Body of pancreas (tissue), 4 donors: ENCODE measurements at regions not wholly inside any gene's neighbourhood (a gene's known extent, or its start where the extent isn't known, plus 50 kb on each side); places are given as distances from the start of the nearest gene placed in this dataset.
"Not testable (repeated sequence)": the region's sequence is repeated elsewhere in the genome, so short reads cannot be mapped to it uniquely, and the experiment has no call there.

Experiments
- ATAC-seq: fragments of 150-250 bp; one replicate; pipeline ENCODE4 v1.9.1; 2016
- DNase-seq, 4 donors: peaks; one replicate each; pipeline ENCODE4 v3.0.0-alpha.2; 2019
- H3K27ac ChIP-seq, 4 donors: fragments of 200-600 bp; sonication (generic); 1 replicate in 3 of 4; 2 replicates in 1 of 4; pipeline versions ENCODE4 v1.5.1 to v1.6.1; 2016 to 2019; ENCODE audit warnings: mild to moderate bottlenecking in 1 of 4, mixed read lengths in 1 of 4, moderate library complexity in 1 of 4
- H3K27me3 ChIP-seq, 2 donors: fragments of 200-600 bp; sonication (generic); one replicate each; pipeline ENCODE4 v1.6.0; 2016; ENCODE audit warnings: mild to moderate bottlenecking in 1 of 2
- H3K36me3 ChIP-seq, 2 donors: fragments of 200-600 bp; sonication (generic); replicated peaks in 1 of 2; 2 replicates each; pipeline ENCODE4 v1.5.1; 2016; ENCODE audit warnings: low read depth in 2 of 2; ENCODE audit not compliant: insufficient read depth in 1 of 2
- H3K4me1 ChIP-seq: fragments of 200-600 bp; sonication (generic); one replicate; pipeline ENCODE4 v1.6.0; 2016
- H3K4me3 ChIP-seq, 2 donors: fragments of 200-600 bp; sonication (generic); 1 replicate in 1 of 2; 2 replicates in 1 of 2; pipeline ENCODE4 v1.5.1; 2016 to 2019
- H3K9me3 ChIP-seq, 3 donors: fragments of 200-600 bp; sonication (generic); 1 replicate in 2 of 3; 2 replicates in 1 of 3; pipeline ENCODE4 v1.5.1; 2016
- CTCF ChIP-seq, 7 experiments: fragments of 450-650 bp in 4 of 7; fragments of 200-600 bp in 3 of 7; sonication (generic) in 3 of 7; IDR thresholded peaks; one replicate each; pipeline ENCODE4 v1.5.1; 2016 to 2019; ENCODE audit warnings: antibody characterized with exemption in 7 of 7
- POLR2A ChIP-seq, 3 donors: fragments of 450-650 bp; IDR thresholded peaks; one replicate each; pipeline ENCODE4 v1.6.1; 2016; ENCODE audit warnings: antibody characterized with exemption in 3 of 3, mild to moderate bottlenecking in 2 of 3
- WGBS, 2 donors: methylation state at CpG; one replicate each; pipeline ENCODE4 v1.1.5; 2017; 5-methylcytosine and 5-hydroxymethylcytosine counted together
- intact Hi-C: fragments of 100-400 bp; cut with DNase I; formaldehyde crosslinking; loops from one replicate; pipeline ENCODE4 v1.15.1; 2023

GRCh38 chr13:22893204-22893603 lies 287.6 kb upstream of the SGCG start:
- TF ChIP-seq CTCF (IDR thresholded peaks at IDR 0.05) = no peak
- no peak for TF ChIP-seq POLR2A (IDR thresholded peaks at IDR 0.05)
- DNase-seq = no peak
- H3K4me1 ChIP-seq = no peaks in the 10 kb centered on the region
- H3K27me3 ChIP-seq = no peaks in the 10 kb centered on the region
- intact Hi-C loops = no loop called here
- H3K36me3 ChIP-seq = no peaks in the 10 kb centered on the region
- H3K9me3 ChIP-seq = peaks cover 0 to 2% (median 0%) of the 10 kb centered on the region in 3 donors
- H3K27ac ChIP-seq = no peak overlapping the region
- WGBS, 2 donors = 37 to 42% methylated on average over 4 of the region's 4 CpGs
- ATAC-seq = no peak
- H3K4me3 ChIP-seq = no peak overlapping the region

GRCh38 chr13:22893777-22894176 lies 287.0 kb upstream of the SGCG start:
- intact Hi-C loops = no loop called here

GRCh38 chr13:22897571-22898314 lies 283.0 kb upstream of the SGCG start:
- Histone ChIP-seq H3K4me3 (no peak overlapping the region), H3K4me1 (no peaks in the 10 kb centered on the region), H3K27ac (no peak overlapping the region), H3K27me3 (no peaks in the 10 kb centered on the region), H3K36me3 (no peaks in the 10 kb centered on the region), H3K9me3 (no peaks in the 10 kb centered on the region)
- intact Hi-C loops = no loop called here
- no peak for DNase-seq
- 76 to 83% methylated on average over 33 to 37 of the region's 39 CpGs for WGBS, 2 donors
- TF ChIP-seq POLR2A (IDR thresholded peaks at IDR 0.05) (no peak), CTCF (IDR thresholded peaks at IDR 0.05) (no peak)
- no peak for ATAC-seq

More at GRCh38 chr13:22893777-22894176, 287.0 kb upstream of the SGCG start:
- H3K27ac ChIP-seq = no peak overlapping the region
- no peaks in the 10 kb centered on the region for H3K4me1 ChIP-seq
- H3K27me3 ChIP-seq = no peaks in the 10 kb centered on the region
- no peak for DNase-seq
- WGBS, 2 donors = 54% methylated on average over 2 of the region's 2 CpGs
- no peak overlapping the region for H3K4me3 ChIP-seq
- no peak for TF ChIP-seq CTCF (IDR thresholded peaks at IDR 0.05)
- TF ChIP-seq POLR2A (IDR thresholded peaks at IDR 0.05) = no peak
- no peaks in the 10 kb centered on the region for H3K9me3 ChIP-seq
- H3K36me3 ChIP-seq = no peaks in the 10 kb centered on the region
- ATAC-seq = no peak

GRCh38 chr13:22900416-22900951 lies 280.3 kb upstream of the SGCG start:
- not testable (repeated sequence) for DNase-seq
- WGBS, 2 donors = 77 to 85% methylated on average over 7 to 27 of the region's 28 CpGs

GRCh38 chr13:22903301-22903700 lies 277.5 kb upstream of the SGCG start:
- Histone ChIP-seq H3K27ac (no peak overlapping the region), H3K4me3 (no peak overlapping the region), H3K36me3 (no peaks in the 10 kb centered on the region), H3K27me3 (no peaks in the 10 kb centered on the region), H3K4me1 (no peaks in the 10 kb centered on the region), H3K9me3 (no peaks in the 10 kb centered on the region)
- WGBS, 2 donors = 78 to 83% methylated on average over 10 of the region's 10 CpGs
- no peak for TF ChIP-seq CTCF (IDR thresholded peaks at IDR 0.05)
- no peak for TF ChIP-seq POLR2A (IDR thresholded peaks at IDR 0.05)
- no peak for ATAC-seq
- DNase-seq = no peak
- intact Hi-C loops = no loop called here

More at GRCh38 chr13:22900416-22900951, 280.3 kb upstream of the SGCG start:
- H3K27me3 ChIP-seq, H3K36me3 ChIP-seq, H3K4me1 ChIP-seq, intact Hi-C loops, H3K4me3 ChIP-seq, H3K27ac ChIP-seq, H3K9me3 ChIP-seq, ATAC-seq: not testable (repeated sequence)
